IMR-90 (cell line): ENCODE measurements at regions not wholly inside any gene's neighbourhood (a gene's known extent, or its start where the extent isn't known, plus 50 kb on each side); places are given as distances from the start of the nearest gene placed in this dataset.

Source experiments
- ATAC-seq: fragments of 200-7000 bp; cut with Tn5 transposase; 2 replicates; pipeline ENCODE4 v1.9.1; 2020; ENCODE audit warnings: low read depth, mild to moderate bottlenecking, moderate library complexity
- BruUV-seq: library from RNA; stranded (reverse); fragments of 400-500 nt; replicated peaks from 2 replicates; lab custom pipeline; 2021; lab: Mats Ljungman, UMichigan
- CTCF ChIA-PET: fragments of 300-600 bp; formaldehyde crosslinking; extraction: SDS; loops from one replicate; lab custom pipeline; 2021; ENCODE audit warnings: antibody characterized with exemption; lab: Yijun Ruan, JAX
- POLR2A ChIA-PET: fragments of 300-600 bp; sonication (Branson Sonifier 250); formaldehyde crosslinking; loops from one replicate; lab custom pipeline; 2022; ENCODE audit warnings: antibody characterized with exemption; ENCODE audit not compliant: unreplicated experiment; lab: Charles Lee
- DNase-seq: peaks from one replicate; pipeline ENCODE4 v3.0.0; 2013
- H2AFZ ChIP-seq: replicated peaks from 2 replicates; pipeline ENCODE3; 2013; ENCODE audit warnings: low read length, mild to moderate bottlenecking; ENCODE audit not compliant: poor library complexity
- H2AK5ac ChIP-seq: 2 replicates; pipeline ENCODE4 v1.6.1; 2013; ENCODE audit warnings: low read depth, low read length, inconsistent platforms
- H2AK9ac ChIP-seq: replicated peaks from 2 replicates; pipeline ENCODE3; 2013; ENCODE audit warnings: mild to moderate bottlenecking, low read depth, low read length, moderate library complexity; ENCODE audit not compliant: poor library complexity
- H2BK120ac ChIP-seq: 2 replicates; pipeline ENCODE4 v1.6.1; 2013; ENCODE audit warnings: low read depth, low read length, inconsistent platforms
- H2BK15ac ChIP-seq: 3 replicates; pipeline ENCODE4 v1.6.1; 2013; ENCODE audit warnings: low read depth, low read length, inconsistent platforms
- H2BK20ac ChIP-seq: 2 replicates; pipeline ENCODE4 v1.6.1; 2013; ENCODE audit warnings: low read depth, mild to moderate bottlenecking, inconsistent platforms, low read length, moderate library complexity
- H2BK5ac ChIP-seq: 2 replicates; pipeline ENCODE4 v1.6.1; 2013; ENCODE audit warnings: mild to moderate bottlenecking, low read depth, low read length, inconsistent platforms; ENCODE audit not compliant: poor library complexity, severe bottlenecking
- H3K14ac ChIP-seq: replicated peaks from 2 replicates; pipeline ENCODE4 v1.6.1; 2013; ENCODE audit warnings: low read depth, low read length, inconsistent platforms
- H3K18ac ChIP-seq: 2 replicates; pipeline ENCODE4 v1.6.1; 2013; ENCODE audit warnings: low read depth, low read length, control low read depth
- H3K23ac ChIP-seq: 2 replicates; pipeline ENCODE4 v1.6.1; 2013; ENCODE audit warnings: low read depth, low read length, inconsistent platforms
- H3K27ac ChIP-seq: 2 replicates; pipeline ENCODE4 v1.5.1; 2013; ENCODE audit warnings: mild to moderate bottlenecking, control low read depth, low read length; ENCODE audit not compliant: insufficient read depth
- H3K27me3 ChIP-seq: 2 replicates; pipeline ENCODE4 v1.6.1; 2013; ENCODE audit warnings: low read length; ENCODE audit not compliant: control insufficient read depth, insufficient read depth
- H3K36me3 ChIP-seq: 2 replicates; pipeline ENCODE4 v1.6.1; 2013; ENCODE audit warnings: low read length, mixed read lengths; ENCODE audit not compliant: control insufficient read depth, insufficient read depth
- H3K4ac ChIP-seq: 2 replicates; pipeline ENCODE4 v1.6.1; 2013; ENCODE audit warnings: low read depth, low read length, inconsistent platforms
- H3K4me1 ChIP-seq: 2 replicates; pipeline ENCODE4 v1.6.1; 2013; ENCODE audit warnings: low read length, mixed read lengths; ENCODE audit not compliant: control insufficient read depth, insufficient read depth
- H3K4me2 ChIP-seq: 2 replicates; pipeline ENCODE4 v1.6.1; 2013; ENCODE audit warnings: low read depth, mild to moderate bottlenecking, control low read depth, low read length, moderate library complexity
- H3K4me3 ChIP-seq: 2 replicates; pipeline ENCODE4 v1.5.1; 2013; ENCODE audit warnings: low read depth, mild to moderate bottlenecking, control low read depth, low read length, moderate library complexity; ENCODE audit not compliant: insufficient read depth
- H3K56ac ChIP-seq: 2 replicates; pipeline ENCODE4 v1.6.1; 2013; ENCODE audit warnings: low read length, inconsistent platforms; ENCODE audit not compliant: insufficient read depth; ENCODE audit errors: extremely low read depth
- H3K79me1 ChIP-seq, 2 experiments: 2 replicates each; pipeline ENCODE4 v1.6.1; 2013; ENCODE audit warnings: low read length in 2 of 2, inconsistent platforms in 1 of 2, low read depth in 1 of 2
- H3K9ac ChIP-seq: 2 replicates; pipeline ENCODE4 v1.6.1; 2013; ENCODE audit warnings: low read depth, low read length, control low read depth
- H3K9me1 ChIP-seq: 2 replicates; pipeline ENCODE4 v1.6.1; 2013; ENCODE audit warnings: low read length, inconsistent platforms; ENCODE audit not compliant: insufficient read depth
- H3K9me3 ChIP-seq: 2 replicates; pipeline ENCODE4 v1.6.1; 2013; ENCODE audit warnings: low read length; ENCODE audit not compliant: control insufficient read depth, insufficient read depth
- H4K20me1 ChIP-seq: 2 replicates; pipeline ENCODE4 v1.6.1; 2013; ENCODE audit warnings: low read length, inconsistent platforms; ENCODE audit not compliant: insufficient read depth
- H4K5ac ChIP-seq: 2 replicates; pipeline ENCODE4 v1.6.1; 2013; ENCODE audit warnings: mild to moderate bottlenecking, low read depth, low read length, control low read depth
- H4K8ac ChIP-seq, 2 experiments: 2 replicates each; pipeline ENCODE4 v1.6.1; 2013; ENCODE audit warnings: low read depth in 2 of 2, low read length in 2 of 2, control low read depth in 1 of 2, inconsistent platforms in 1 of 2
- H4K91ac ChIP-seq: 2 replicates; pipeline ENCODE4 v1.6.1; 2013; ENCODE audit warnings: low read depth, low read length, inconsistent platforms; ENCODE audit not compliant: insufficient read depth
- BHLHE40 ChIP-seq: fragments of 150-350 bp; IDR thresholded peaks from 2 replicates; pipeline ENCODE4 v1.6.1; 2016; ENCODE audit warnings: mild to moderate bottlenecking, low read depth, low read length
- CEBPB ChIP-seq: IDR thresholded peaks from 2 replicates; pipeline ENCODE4 v1.6.1; 2012; ENCODE audit warnings: low read depth, low read length, improper control_type of control experiment
- CHD1 ChIP-seq: IDR thresholded peaks from 2 replicates; pipeline ENCODE4 v1.6.1; 2012; ENCODE audit warnings: low read depth, low read length, improper control_type of control experiment
- CTCF ChIP-seq: conservative IDR thresholded peaks from 2 replicates; pipeline ENCODE4 v1.5.1; 2012; ENCODE audit warnings: mild to moderate bottlenecking, low read depth, low read length, improper control_type of control experiment
- ELK1 ChIP-seq: fragments of 150-350 bp; IDR thresholded peaks from 2 replicates; pipeline ENCODE4 v1.6.1; 2016; ENCODE audit warnings: low read depth, mild to moderate bottlenecking, low read length, moderate library complexity, borderline replicate concordance
- FOS ChIP-seq: fragments of 150-350 bp; IDR thresholded peaks from 2 replicates; pipeline ENCODE4 v1.6.1; 2016; ENCODE audit warnings: low read depth, low read length
- MAFK ChIP-seq: IDR thresholded peaks from 2 replicates; pipeline ENCODE4 v1.6.1; 2012; ENCODE audit warnings: low read depth, low read length, improper control_type of control experiment
- MAZ ChIP-seq: IDR thresholded peaks from 2 replicates; pipeline ENCODE4 v1.6.1; 2012; ENCODE audit warnings: low read depth, mild to moderate bottlenecking, low read length, improper control_type of control experiment, moderate library complexity, borderline replicate concordance
- MXI1 ChIP-seq: IDR thresholded peaks from 2 replicates; pipeline ENCODE4 v1.6.1; 2012; ENCODE audit warnings: low read depth, mild to moderate bottlenecking, low read length, moderate library complexity, borderline replicate concordance
- NFE2L2 ChIP-seq: fragments of 150-350 bp; IDR thresholded peaks from 2 replicates; pipeline ENCODE4 v1.6.1; 2016; ENCODE audit warnings: low read depth, mild to moderate bottlenecking, low read length
- POLR2A ChIP-seq: IDR thresholded peaks from 2 replicates; pipeline ENCODE4 v1.6.1; 2012; ENCODE audit warnings: mild to moderate bottlenecking, low read depth, low read length
- RAD21 ChIP-seq: IDR thresholded peaks from 2 replicates; pipeline ENCODE4 v1.6.1; 2012; ENCODE audit warnings: low read length, improper control_type of control experiment
- RCOR1 ChIP-seq: IDR thresholded peaks from 2 replicates; pipeline ENCODE4 v1.6.1; 2012; ENCODE audit warnings: mild to moderate bottlenecking, low read length, improper control_type of control experiment; ENCODE audit not compliant: insufficient replicate concordance
- RFX5 ChIP-seq: IDR thresholded peaks from 2 replicates; pipeline ENCODE4 v1.8.0; 2012; ENCODE audit warnings: low read depth, mild to moderate bottlenecking, low read length, moderate library complexity
- SMC3 ChIP-seq: fragments of 150-350 bp; IDR thresholded peaks from 2 replicates; pipeline ENCODE4 v1.6.1; 2016; ENCODE audit warnings: low read depth, mild to moderate bottlenecking, antibody characterized with exemption, low read length, moderate library complexity
- WGBS, 2 experiments: methylation state at CpG; one replicate each; pipeline versions ENCODE4 v1.1.5 to v1.1.7; 2013; ENCODE audit warnings: missing lambda C conversion rate in 2 of 2; ENCODE audit not compliant: insufficient read length in 1 of 2; ENCODE audit errors: extremely low coverage in 2 of 2; 5-methylcytosine and 5-hydroxymethylcytosine counted together
- dilution Hi-C: fragments of 300-500 bp; cut with HindIII; formaldehyde crosslinking; loops from one replicate; pipeline ENCODE4 v1.14.3; 2018; ENCODE audit warnings: low sequenced_read_pairs; ENCODE audit not compliant: unreplicated experiment
- in situ Hi-C: fragments of 300-500 bp; cut with MboI; formaldehyde crosslinking; loops from 3 replicates; pipeline ENCODE4 v1.14.3; 2019; ENCODE audit warnings: low sequenced_read_pairs, inconsistent platforms, mixed read lengths
- intact Hi-C: fragments of 100-400 bp; cut with micrococcal nuclease; formaldehyde crosslinking; loops from 2 replicates; pipeline ENCODE4 v1.10.0; 2022
- TF ChIP-seq, protein P1 (sequence below): fragments of 150-350 bp; IDR thresholded peaks from 2 replicates; pipeline ENCODE4 v1.6.1; 2017; ENCODE audit warnings: mild to moderate bottlenecking, antibody characterized with exemption, low read length, low read depth

GRCh38 chr4:18231726-18232125 is 210.2 kb upstream of the LCORL start:
- no peak overlapping the region for H3K9ac ChIP-seq
- H3K4me3 ChIP-seq = no peak overlapping the region
- H4K91ac ChIP-seq = no peak overlapping the region
- H2AK9ac ChIP-seq = no peak overlapping the region
- H3K56ac ChIP-seq = no peak overlapping the region
- H3K27me3 ChIP-seq = no peaks in the 10 kb centered on the region
- H4K20me1 ChIP-seq = no peaks in the 10 kb centered on the region
- no peak overlapping the region for H4K5ac ChIP-seq
- intact Hi-C loops = no loop called here
- POLR2A ChIA-PET = no interaction called here
- in situ Hi-C loops = no loop called here
- no peak overlapping the region for H2BK15ac ChIP-seq
- CTCF ChIA-PET = no interaction called here
- no peak for TF ChIP-seq FOS
- no peak for TF ChIP-seq POLR2A
- no peak for TF ChIP-seq RCOR1
- no peak for TF ChIP-seq MAFK
- no peak for TF ChIP-seq RFX5
- TF ChIP-seq MAZ = no peak
- TF ChIP-seq MXI1 = no peak
- TF ChIP-seq RAD21 = no peak
- no peak for TF ChIP-seq ELK1
- TF ChIP-seq CHD1 = no peak
- no peak for TF ChIP-seq SMC3
- TF ChIP-seq CTCF = no peak
- no peak for TF ChIP-seq CEBPB
- no peak for TF ChIP-seq NFE2L2
- no peak for TF ChIP-seq BHLHE40
- TF ChIP-seq, protein P1, sequence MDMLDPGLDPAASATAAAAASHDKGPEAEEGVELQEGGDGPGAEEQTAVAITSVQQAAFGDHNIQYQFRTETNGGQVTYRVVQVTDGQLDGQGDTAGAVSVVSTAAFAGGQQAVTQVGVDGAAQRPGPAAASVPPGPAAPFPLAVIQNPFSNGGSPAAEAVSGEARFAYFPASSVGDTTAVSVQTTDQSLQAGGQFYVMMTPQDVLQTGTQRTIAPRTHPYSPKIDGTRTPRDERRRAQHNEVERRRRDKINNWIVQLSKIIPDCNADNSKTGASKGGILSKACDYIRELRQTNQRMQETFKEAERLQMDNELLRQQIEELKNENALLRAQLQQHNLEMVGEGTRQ = no peak
- ATAC-seq (no peak), DNase-seq (no peak)
- H3K23ac ChIP-seq = no peak overlapping the region
- BruUV-seq = no TSS peak
- no CpG with 5 or more reads among the region's 1 CpG for WGBS, 2 experiments
- dilution Hi-C loops = no loop called here
- H2AFZ ChIP-seq = no peak overlapping the region
- H3K4me1 ChIP-seq = no peaks in the 10 kb centered on the region
- no peak overlapping the region for H2BK120ac ChIP-seq
- H3K79me1 ChIP-seq = no peaks in the 10 kb centered on the region
- H2AK5ac ChIP-seq = no peak overlapping the region
- no peak overlapping the region for H3K4ac ChIP-seq
- H3K9me1 ChIP-seq = no peaks in the 10 kb centered on the region
- H3K18ac ChIP-seq = no peak overlapping the region
- H2BK5ac ChIP-seq = no peak overlapping the region
- no peak overlapping the region for H3K4me2 ChIP-seq
- no peaks in the 10 kb centered on the region for H3K36me3 ChIP-seq
- H3K14ac ChIP-seq = no peak overlapping the region
- no peak overlapping the region for H2BK20ac ChIP-seq
- no peak overlapping the region for H4K8ac ChIP-seq
- H3K9me3 ChIP-seq = peaks cover 3% of the 10 kb centered on the region; the same call in 1 of the 2 replicates
- no peak overlapping the region for H3K27ac ChIP-seq
